ENCODE measurements at regions not wholly inside any gene's neighbourhood (a gene's known extent, or its start where the extent isn't known, plus 50 kb on each side); places are given as distances from the start of the nearest gene placed in this dataset.

DNA sequence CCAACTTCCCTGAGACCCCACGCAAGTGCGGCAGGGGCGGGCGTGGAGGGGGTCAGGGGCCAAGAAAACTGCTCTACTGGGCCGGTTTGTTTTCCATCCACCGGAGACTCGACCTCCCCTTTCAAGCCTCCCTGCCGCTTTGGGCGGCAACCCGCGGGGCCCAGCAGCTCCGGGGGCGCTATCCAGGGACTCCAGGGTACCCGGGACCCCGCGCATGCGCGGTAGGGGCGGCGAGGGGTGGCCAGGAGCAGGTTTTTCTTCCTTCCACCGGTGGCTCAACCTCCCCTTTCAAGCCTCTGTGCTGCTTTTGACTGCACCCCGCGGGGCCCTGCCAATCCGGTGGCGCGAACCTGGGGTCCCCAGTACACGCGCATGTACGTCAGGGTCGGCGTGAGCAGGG lies 323.5 kb downstream of the ALG10 start:
- no peak for DNase-seq (ENCODE audit: low read depth)

DNA sequence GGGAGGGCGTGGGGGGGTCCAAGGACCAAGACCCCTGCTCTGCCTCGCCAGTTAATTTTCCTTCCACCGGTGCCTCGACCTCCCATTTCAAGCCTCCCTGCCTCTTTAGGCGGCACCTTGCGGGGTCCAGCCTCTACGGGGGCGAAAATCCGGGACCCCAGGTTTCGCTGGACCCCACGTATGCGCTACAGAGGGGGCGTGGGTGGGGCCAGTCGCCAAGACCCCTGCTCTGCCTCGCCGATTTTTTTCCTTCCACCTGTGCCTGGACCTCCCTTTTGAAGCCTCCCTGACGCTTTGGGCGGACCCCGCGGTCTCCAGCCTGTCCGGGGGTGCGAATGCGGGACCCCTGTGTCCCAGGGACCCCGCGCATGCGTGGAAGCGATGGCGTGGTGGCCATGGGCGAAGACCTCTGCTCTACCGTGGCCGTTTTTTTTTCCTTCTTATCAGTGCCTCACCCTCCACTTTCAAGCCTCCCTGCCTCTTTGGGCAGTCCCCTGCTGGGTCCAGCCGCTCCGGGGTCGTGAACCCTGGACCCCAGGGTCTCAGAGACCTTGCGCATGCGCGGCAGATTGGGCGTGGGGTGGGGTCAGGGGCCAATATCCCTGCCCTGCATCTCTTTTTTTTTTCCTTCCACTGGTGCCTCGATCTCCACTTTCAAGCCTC lies 324.2 kb downstream of the ALG10 start:
- no peak for DNase-seq (ENCODE audit: low read depth)

DNA sequence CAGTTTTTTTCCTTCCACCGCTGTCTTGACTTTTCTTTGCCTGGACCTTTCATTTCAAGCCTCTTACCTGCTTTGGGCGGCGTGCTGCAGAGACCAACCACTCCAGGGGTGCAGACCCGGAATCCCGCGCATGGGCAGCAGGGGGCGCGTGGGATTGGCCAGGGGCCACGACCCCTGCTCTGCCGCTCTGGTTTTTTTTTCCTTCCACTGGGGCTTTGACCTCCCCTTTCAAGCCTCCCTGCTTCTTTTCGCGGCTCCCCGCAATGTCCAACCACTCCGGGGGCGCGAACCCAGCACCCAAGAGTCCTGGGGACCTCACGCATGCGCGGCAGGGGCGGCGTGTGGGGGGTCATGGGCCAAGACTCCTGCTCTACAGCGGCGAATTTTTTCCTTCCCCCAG lies 325.1 kb downstream of the ALG10 start:
- DNase-seq (ENCODE audit: low read depth), result no peak

GRCh38 chr12:34348064-34348463 lies 325.8 kb downstream of the ALG10 start:
- no peak for DNase-seq (ENCODE audit: low read depth)

DNA sequence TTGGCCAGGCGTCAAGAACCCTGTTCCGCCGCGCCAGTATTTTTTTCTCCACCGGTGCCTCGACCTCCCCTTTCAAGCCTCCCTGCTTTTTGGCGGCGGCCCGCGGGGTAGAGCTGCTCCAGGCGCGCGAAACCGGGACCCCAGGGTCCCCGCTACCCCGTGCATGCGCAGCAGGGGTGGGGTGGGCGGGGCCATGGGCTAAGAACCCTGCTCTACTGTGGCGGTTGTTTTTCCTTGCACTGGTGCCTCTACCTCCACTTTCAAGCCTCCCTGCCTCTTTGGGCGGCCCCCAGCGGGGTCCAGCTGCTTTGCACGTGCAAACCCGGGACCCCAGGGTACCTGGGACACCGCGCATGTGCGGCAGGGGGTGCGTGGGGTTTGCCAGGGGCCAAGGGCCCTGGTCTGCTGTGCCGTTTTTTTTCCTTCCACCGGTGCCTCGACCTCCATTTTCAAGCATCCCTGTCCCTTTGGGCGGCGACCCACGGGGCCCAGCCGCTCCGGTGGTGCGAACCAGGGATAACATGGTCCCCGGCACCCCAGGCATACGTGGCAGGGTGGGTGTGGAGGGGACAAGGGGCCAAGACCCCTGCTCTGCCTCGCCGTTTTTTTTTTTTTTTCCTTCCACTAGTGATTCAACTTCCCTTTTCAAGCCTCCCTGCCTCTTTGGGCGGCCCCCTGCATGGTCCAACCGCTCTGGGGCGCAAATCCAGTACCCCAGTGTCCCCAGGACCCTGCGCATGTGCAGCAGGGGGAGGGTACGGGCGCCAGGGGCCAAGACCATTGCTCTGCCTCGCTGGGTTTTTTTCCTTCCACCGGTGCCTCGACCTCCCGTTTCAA lies 326.8 kb downstream of the ALG10 start:
- DNase-seq (ENCODE audit: low read depth), result no peak

DNA sequence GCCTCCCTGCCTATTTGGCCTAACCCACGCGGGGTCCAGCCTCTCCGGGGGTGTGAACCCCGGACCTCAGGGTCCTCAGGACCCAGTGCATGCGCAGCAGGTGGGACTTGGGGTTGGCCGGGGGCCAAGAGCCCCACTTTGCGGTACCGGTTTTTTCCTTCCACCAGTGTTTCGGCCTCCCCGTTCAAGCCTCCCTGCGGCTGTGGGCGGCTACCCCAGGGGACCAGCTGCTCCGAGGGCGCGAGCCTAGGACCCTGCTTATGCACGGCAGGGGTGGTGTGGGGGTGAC lies 327.3 kb downstream of the ALG10 start:
- DNase-seq (ENCODE audit: low read depth), result no peak

DNA sequence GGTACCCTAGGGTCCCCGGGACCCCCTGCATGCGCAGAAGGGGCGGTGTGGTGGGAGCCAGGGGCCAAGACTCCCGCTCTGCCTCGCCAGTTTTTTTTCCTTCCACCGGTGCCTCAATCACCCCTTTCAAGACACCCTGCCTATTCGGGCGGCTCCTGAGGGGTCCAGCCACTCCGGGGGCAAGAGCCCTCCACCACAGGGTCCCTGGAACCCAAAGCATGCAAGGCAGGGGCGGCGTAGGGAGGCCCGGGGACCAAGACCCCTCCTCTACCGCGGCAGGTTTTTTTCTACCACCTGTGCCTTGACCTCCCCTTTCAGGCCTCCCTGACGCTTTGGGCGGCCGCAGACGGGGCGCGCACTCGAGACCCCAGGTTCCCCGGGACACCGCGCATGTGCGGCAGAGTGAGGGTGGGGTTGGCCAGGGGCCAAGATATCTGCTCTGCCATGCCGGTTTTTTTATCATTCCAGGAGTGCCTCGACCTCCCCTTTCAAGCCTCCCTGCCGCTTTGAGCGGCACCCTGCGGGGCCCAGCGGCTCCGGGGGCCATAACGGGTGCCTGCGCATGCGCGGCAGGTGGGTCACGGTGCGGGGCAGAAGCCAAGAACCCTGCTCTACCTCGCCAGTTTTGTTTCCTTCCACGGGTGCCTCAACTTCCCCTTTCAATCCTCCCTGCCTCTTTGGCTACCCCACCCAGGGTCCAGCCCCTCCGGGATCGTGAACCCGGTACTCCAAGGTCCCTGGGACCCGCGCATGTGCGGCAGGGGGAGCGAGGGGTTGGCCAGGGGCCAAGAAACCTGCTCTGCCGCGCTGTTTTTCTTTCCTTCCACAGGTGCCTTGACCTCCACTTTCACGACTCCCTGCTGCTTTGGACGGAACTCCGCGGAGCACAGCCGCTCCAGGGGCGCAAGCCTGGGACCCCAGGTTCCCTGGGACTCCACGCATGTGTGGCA lies 328.1 kb downstream of the ALG10 start:
- no peak for DNase-seq (ENCODE audit: low read depth)

GRCh38 chr12:34352098-34352497 lies 329.8 kb downstream of the ALG10 start:
- no peak for DNase-seq (ENCODE audit: low read depth)

GRCh38 chr12:34354239-34355200 lies 332.2 kb downstream of the ALG10 start:
- no peak for DNase-seq (ENCODE audit: low read depth)

GRCh38 chr12:34356233-34356987 lies 334.1 kb downstream of the ALG10 start:
- no peak for DNase-seq (ENCODE audit: low read depth)

DNA sequence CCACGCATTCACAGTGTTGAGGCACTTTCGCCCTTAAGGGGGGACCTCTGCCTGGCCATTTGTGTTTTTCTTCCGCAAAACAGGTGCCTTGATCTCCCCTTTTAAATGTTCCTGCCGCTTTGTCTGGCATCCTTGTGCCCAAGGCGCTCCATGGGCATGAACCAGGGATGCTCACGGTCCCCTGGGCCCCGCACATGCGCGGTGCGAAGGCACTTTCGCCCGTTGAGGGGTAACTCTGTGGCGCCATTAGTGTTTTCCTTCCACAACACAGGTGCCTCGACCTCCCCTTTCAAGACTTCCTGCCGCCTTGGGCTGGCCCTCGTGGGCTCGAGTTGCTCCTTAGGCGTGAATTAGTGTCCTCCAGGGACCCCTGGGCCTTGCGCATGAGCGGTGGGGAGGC lies 335.5 kb downstream of the ALG10 start:
- no peak for DNase-seq (ENCODE audit: low read depth)

DNA sequence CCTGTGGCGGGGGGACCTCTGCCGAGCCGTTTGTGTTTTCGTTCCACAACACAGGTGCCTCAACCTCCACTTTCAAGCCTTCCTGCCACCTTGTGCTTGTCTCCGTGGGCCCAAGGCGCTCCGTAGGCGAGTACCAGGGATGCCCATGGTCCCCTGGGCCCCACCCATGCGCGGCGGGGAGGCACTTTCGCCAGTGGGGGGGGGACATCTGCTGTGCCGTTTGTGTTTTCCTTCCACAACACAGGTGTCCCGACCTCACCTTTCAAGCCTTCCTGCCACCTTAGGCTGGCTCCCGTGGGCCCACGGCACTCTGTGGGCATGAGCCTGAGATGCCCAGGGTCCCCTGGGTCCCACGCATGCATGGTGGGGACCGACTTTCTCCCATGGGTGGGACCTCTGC lies 335.9 kb downstream of the ALG10 start:
- no peak for DNase-seq (ENCODE audit: low read depth)

- DNase-seq (ENCODE audit: low read depth), result no peak
Observed at GRCh38 chr12:34361721-34362316, 339.5 kb downstream of the ALG10 start.

GRCh38 chr12:34363050-34363673 lies 340.9 kb downstream of the ALG10 start:
- DNase-seq (ENCODE audit: low read depth), result no peak

GRCh38 chr12:34368079-34368478 lies 345.8 kb downstream of the ALG10 start:
- no peak for DNase-seq (ENCODE audit: low read depth)

- DNase-seq (ENCODE audit: low read depth), result no peak
Observed at GRCh38 chr12:34371050-34371449, 348.8 kb downstream of the ALG10 start.

DNA sequence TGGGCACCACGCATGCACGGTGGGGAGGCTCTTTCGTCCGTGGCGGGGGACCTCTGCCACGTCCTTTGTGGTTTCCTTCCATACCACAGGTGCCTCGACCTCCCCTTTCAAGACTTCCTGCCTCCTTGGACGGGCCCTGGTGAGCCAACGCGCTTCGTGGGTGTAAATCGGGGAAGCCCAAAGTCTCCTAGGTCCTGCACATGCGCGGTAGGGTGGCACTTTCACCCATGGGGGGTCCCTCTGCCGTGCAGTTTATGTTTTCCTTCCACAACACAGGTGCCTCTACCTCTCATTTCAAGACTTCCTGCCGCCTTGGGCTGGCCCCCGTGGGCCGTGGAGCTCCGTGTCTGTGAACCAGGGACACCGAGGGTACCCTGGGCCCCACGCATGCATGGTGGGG lies 349.7 kb downstream of the ALG10 start:
- no peak for DNase-seq (ENCODE audit: low read depth)

- DNase-seq (ENCODE audit: low read depth), result no peak
Observed at GRCh38 chr12:34373926-34374325, 351.6 kb downstream of the ALG10 start.

DNA sequence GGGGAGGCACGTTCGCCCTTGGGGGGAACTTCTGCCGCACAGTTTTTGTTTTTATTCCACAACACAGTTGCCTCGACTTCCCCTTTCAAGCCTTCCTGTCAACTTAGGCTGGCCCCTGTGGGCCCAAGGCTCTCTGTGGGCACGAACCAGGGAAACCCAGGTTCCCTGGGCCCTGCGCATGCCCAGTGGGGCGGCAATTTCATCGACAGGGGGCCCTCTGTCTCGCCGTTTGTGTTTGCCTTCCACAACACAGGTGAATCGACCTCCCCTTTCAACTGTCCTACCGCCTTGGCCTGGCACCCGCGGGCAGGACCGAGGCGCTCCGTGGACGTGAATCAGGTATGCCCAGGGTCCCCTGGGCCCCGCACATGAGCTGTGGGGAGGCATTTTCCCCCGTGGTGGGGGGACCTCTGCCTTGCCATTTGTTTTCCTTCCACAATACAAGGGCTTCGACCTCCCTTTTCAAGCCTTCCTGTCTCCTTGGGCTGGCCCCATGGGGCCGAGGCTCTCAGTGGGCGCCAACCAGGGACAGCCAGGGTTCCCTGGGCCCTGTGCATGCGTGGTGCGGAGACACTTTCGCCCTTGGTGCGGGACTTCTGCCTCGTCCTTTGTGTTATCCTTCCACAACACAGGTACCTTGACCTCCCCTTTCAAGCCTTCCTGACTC lies 354.0 kb downstream of the ALG10 start:
- no peak for DNase-seq (ENCODE audit: low read depth)

All from stimulated activated CD8-positive, alpha-beta memory T cell treated with anti-CD3 and anti-CD28 coated beads, Interleukin-12 subunit alpha, Interleukin-12 subunit beta, amount 100 ng/mL, for 4 hours (primary cell).